ENCODE measurements at regions not wholly inside any gene's neighbourhood (a gene's known extent, or its start where the extent isn't known, plus 50 kb on each side); places are given as distances from the start of the nearest gene placed in this dataset.
"Not testable (repeated sequence)": the region's sequence is repeated elsewhere in the genome, so short reads cannot be mapped to it uniquely, and the experiment has no call there.

GRCh38 chr14:106347291-106347778, 821.0 kb downstream of the TMEM121 start:
- no peak for DNase-seq

GRCh38 chr14:106347890-106348755, 821.7 kb downstream of the TMEM121 start:
- DNase-seq = no peak

- peak; percentile 91 for DNase-seq
Measured at GRCh38 chr14:106348873-106349540, 822.6 kb downstream of the TMEM121 start.

- DNase-seq = not testable (repeated sequence)
Measured at GRCh38 chr14:106349678-106350457, 823.5 kb downstream of the TMEM121 start.

GRCh38 chr14:106355007-106355791, 828.8 kb downstream of the TMEM121 start:
- DNase-seq = not testable (repeated sequence)

- not testable (repeated sequence) for DNase-seq
Measured at GRCh38 chr14:106355881-106356642, 829.7 kb downstream of the TMEM121 start.

- DNase-seq = not testable (repeated sequence)
Measured at GRCh38 chr14:106356643-106356930, 830.2 kb downstream of the TMEM121 start.

- DNase-seq = peak; percentile 71
Measured at GRCh38 chr14:106359157-106359887, 832.9 kb downstream of the TMEM121 start.

- not testable (repeated sequence) for DNase-seq
Measured at GRCh38 chr14:106365371-106365770, 839.0 kb downstream of the TMEM121 start.

GRCh38 chr14:106365894-106366293, 839.5 kb downstream of the TMEM121 start:
- not testable (repeated sequence) for DNase-seq

GRCh38 chr14:106366971-106367370, 840.6 kb downstream of the TMEM121 start:
- not testable (repeated sequence) for DNase-seq

GRCh38 chr14:106369456-106369855, 843.1 kb downstream of the TMEM121 start:
- not testable (repeated sequence) for DNase-seq

GRCh38 chr14:106372870-106373652, 846.7 kb downstream of the TMEM121 start:
- DNase-seq = peak; percentile 86

- DNase-seq = not testable (repeated sequence)
Measured at GRCh38 chr14:106373653-106374110, 847.3 kb downstream of the TMEM121 start.

GRCh38 chr14:106377432-106377831, 851.0 kb downstream of the TMEM121 start:
- DNase-seq = no peak

GRCh38 chr14:106378191-106378590, 851.8 kb downstream of the TMEM121 start:
- DNase-seq = peak; percentile 55

- DNase-seq = no peak
Measured at GRCh38 chr14:106380740-106381139, 854.4 kb downstream of the TMEM121 start.

- DNase-seq = not testable (repeated sequence)
Measured at GRCh38 chr14:106389186-106389585, 862.8 kb downstream of the TMEM121 start.

- no peak for DNase-seq
Measured at GRCh38 chr14:106390401-106390800, 864.0 kb downstream of the TMEM121 start.

GRCh38 chr14:106390947-106391346, 864.6 kb downstream of the TMEM121 start:
- DNase-seq = no peak

Measured in activated CD4-positive, alpha-beta T cell treated with anti-CD3 and anti-CD28 coated beads, Interleukin-2, Interleukin-6, amounts not matched to agents 100 ng/mL and 50 ng/mL, durations not matched to agents 16 hours and 8 hours (primary cell).